LNCAP (cell line): ENCODE measurements at regions not wholly inside any gene's neighbourhood (a gene's known extent, or its start where the extent isn't known, plus 50 kb on each side); places are given as distances from the start of the nearest gene placed in this dataset.

Experiments used
- TF ChIP-seq, protein P1 (sequence below): fragments of 450-650 bp; IDR thresholded peaks from 2 replicates; pipeline ENCODE4 v1.5.1; 2017; ENCODE audit warnings: mild to moderate bottlenecking

DNA sequence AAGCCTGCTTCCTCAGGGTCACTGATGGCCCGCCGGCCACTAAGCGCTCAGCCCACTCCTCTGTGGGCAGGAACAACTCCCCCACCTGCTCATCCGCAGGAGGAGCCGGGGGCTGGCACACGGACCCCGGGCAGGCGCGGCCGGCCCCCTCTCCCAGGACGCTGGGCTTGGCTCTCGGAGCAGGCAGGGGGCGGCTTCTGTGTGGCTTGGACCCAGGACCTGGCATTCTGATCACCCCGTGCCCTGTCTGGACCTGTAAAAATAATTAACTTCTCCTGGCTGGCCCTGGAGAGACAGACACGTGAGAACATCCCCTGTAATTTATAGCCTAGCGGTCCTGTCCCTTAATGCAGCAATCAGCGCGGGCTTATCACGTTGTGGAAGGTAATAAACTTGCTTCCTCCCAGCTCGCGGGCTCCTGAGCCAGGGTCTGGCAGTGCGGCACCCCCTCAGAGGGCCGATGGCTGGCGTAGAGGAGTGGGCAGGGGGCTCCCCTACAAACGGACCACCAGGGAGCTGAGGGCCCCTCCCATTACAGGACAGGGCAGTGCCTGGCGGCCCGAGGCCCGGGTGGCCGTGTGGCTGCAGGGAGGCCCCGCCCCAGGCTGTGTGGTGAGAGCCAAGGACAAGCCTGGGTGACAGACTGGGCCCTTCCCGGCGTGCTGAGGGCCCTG, 84.5 kb upstream of the NKX1-1 start:
- TF ChIP-seq, protein P1, sequence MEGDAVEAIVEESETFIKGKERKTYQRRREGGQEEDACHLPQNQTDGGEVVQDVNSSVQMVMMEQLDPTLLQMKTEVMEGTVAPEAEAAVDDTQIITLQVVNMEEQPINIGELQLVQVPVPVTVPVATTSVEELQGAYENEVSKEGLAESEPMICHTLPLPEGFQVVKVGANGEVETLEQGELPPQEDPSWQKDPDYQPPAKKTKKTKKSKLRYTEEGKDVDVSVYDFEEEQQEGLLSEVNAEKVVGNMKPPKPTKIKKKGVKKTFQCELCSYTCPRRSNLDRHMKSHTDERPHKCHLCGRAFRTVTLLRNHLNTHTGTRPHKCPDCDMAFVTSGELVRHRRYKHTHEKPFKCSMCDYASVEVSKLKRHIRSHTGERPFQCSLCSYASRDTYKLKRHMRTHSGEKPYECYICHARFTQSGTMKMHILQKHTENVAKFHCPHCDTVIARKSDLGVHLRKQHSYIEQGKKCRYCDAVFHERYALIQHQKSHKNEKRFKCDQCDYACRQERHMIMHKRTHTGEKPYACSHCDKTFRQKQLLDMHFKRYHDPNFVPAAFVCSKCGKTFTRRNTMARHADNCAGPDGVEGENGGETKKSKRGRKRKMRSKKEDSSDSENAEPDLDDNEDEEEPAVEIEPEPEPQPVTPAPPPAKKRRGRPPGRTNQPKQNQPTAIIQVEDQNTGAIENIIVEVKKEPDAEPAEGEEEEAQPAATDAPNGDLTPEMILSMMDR, result no peak

DNA sequence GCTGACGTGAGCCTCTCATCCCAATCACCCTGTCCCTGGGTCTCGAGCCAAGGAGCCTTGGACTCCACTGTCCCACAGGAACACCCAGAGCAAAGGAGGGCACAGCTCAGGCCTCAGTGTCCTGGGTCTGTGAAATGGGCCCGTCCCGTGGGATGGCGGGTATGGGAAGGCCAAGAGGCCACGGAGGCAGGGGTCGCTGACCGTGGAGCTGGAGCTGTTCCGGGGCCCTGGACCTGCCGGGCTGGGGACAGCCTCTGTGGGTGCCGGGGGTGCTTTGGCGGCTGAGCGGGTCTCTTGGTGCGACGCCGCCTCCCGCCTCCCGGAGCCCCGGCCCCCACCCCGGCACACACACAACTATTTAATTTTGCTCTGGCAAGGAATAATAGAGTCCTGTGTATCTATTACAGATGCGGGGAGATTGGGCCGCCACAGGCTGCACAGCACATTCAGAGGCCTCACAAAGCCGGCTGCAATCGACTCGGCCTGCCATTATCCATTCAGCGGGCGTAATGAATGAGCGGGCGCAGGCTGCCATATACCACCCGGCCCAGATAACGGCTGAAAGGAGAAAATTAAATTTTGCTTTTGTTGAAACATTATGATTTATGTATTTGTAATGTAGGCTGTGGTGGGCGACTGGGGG, 83.9 kb upstream of the NKX1-1 start:
- TF ChIP-seq, protein P1, result no peak

DNA sequence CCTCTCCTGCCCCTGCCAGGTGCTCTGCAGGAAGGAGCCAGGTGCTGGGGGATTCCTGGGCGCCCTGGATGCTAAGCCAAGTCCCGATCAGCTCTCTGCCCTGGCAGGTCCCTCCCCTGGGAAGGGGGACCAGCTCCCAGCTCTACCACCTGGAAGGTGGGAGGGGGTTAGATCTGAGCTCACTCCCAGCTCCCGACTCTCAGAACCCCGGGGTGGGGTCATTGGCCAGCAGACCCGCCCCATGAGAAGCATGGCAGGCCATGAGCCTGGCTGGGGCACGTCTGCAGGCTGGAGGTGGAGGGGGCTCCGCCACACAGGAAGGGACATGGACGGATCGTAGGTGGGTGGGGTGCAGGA, 83.4 kb upstream of the NKX1-1 start:
- TF ChIP-seq, protein P1, result no peak

DNA sequence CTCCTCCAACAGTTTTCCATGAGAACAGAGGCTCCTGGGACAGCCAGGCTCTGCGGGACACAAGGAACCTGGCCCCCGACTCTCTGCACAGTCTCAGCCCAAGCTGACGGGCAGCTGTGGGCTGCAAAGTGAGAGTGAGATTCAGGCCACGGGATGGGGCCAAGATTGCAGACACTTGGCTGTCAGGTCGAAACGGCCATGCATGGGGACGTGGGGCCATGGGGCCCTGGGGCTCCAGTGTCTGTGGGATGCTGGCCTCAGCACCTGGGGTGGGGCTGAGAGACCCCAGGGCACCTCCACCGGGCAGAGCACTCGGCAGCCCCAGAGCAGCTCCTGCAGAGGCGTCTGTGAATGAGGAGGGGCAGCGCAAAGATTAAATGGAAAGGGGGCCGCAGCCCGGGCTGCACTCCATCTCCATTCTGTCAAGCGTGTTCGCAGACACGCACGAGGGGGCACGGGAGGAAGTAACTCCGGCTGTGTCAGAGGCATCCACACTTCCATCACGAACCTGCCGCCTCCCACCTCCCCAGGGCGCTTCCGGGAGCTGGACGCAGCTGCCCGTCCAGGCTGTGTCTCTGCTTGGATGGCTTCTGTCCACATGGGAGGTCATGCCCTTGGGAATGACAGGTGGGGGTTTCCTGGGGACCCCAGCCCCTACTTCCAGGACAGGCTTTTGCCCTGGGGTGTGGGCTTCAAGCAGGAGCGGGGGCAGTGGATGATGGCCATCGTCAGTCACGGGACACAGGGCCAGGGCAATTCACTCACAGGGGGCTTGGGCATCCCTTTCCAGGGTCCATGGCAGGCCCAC, 82.8 kb upstream of the NKX1-1 start:
- TF ChIP-seq, protein P1, result no peak

DNA sequence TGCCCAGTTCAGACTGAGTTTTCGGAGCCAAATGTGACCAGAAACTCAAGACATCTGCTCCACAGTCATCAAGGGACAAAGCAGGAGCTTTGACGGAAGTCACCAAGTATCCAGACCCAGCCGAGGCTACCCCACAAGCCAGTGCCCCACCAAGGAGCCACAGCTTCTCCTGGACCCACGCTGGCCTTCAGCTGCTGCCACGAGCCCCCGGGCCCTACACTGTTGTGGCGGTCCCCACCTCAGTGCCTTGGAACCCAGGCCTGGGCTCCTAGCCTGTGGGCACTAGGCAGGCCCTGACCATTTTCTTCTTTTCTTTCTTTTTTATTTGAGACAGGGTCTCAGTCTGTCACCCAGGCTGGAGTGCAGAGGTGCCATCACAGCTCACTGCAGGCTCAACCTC, 82.1 kb upstream of the NKX1-1 start:
- TF ChIP-seq, protein P1, result no peak

DNA sequence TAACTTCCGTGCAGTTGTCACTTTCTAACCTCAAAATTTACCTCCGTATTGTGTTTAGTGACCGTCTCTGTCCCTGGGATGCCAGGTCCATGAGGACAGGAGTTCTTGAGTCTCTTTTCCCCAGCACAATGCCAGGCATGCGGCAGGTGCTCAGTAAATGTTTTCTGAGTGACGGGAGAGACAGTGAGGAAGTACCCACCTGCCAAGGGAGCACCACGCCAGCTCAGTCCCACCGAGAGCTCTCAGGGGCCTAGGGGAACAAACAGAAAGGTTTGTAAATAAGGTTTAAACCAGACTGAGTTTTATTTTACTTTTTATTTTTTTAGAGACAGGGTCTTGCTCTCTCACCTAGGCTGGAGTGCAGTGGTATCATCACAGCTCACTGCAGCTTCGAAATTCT, 81.5 kb upstream of the NKX1-1 start:
- TF ChIP-seq, protein P1, result no peak

DNA sequence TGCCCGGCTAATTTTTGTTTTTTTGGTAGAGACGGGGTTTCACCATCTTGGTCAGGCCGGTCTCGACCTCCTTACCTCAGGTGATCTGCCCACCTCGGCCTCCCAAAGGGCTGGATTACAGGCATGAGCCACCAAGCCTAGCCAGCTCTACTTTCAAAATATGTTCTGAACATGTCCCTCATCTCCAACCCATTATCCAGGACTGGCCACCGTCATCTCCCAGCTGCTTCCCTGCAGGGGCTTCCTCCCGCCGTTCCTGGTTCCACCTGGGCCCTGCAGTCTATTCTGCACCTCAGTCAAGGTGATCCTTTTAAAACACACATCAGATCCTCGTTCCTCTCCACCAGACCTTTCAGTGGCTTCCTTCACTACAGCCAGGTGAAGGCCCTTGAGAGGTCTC, 80.9 kb upstream of the NKX1-1 start:
- TF ChIP-seq, protein P1, result no peak
